HG02798 (cell line): ENCODE measurements at regions not wholly inside any gene's neighbourhood (a gene's known extent, or its start where the extent isn't known, plus 50 kb on each side); places are given as distances from the start of the nearest gene placed in this dataset.

Experiments
- ATAC-seq: cut with Tn5 transposase; IDR thresholded peaks from one replicate; pipeline ENCODE4 v1.9.1; 2021; ENCODE audit warnings: mild to moderate bottlenecking; ENCODE audit not compliant: unreplicated experiment, poor library complexity

DNA sequence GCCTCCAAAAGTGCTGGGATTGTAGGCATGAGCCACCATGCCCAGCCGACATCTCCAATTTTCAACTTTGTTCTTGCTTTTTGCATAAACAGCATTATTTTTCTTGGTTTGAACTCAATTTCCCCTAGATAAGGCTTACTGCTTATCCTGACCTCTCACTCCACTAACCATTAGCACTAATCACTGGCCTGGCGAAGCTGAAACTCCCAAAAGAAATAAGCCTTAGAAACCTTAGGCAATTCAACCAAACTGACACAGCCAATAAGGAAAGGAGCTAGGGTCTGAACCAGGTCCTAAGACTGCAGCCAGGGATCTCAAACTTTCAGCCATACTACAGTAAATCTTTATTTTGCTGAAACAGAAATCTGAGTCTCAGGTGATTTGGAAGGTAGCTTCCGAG, 448.0 kb downstream of the RMST start:
- ATAC-seq, result no peak

DNA sequence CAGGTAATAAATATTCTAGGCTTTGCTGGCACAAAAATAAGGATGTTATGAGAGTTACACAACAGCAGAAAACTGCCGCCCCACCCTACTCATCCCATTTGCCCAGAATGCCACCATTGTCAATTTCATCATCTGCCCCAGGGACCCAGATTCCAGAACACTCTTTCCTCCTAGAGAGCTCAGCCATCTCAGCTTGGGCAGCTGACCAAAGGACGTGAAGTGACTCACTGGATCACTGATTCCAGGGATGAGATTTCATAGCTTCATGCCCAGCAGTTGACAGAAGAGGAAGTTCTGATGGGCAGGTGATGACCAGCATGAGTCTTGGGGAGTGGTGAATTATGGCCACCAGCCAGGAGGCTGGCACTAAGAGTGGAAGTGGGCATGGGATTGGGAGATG, 450.3 kb downstream of the RMST start:
- ATAC-seq, result no peak

DNA sequence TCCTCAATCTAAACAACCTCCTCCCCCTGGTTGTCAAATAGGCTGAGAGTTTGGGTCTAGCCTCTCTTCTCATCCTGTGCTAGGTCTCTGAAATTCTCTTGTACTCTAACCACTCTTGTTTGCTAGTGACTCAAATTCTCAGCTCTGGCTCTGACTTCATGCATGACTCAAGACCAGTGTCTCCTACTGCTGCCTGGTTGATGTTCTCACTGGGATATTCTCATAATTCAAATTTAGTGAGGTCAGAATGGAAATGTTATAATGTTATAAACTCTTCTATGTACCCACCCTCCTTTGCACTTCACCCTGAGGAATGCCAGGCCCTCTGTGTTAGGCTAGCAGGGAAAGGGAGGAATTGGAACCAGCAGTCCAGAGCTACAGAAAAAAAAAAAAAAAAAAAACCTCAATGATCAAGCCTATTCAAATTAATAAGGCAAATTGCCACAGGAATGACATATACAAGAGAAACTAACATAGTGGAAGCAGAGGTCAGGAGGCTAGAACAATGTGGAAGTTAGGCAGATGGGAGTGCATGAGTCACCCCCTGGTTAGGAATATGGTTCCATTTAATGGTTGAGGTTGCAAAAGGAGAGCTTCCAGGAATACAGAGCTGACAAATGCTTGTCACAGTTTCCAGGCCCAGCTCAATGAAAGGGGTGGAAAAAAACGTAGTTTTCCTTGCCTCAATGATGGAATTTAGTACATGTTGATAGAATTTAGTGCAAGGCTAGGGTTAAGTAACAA, 459.5 kb downstream of the RMST start:
- no peak for ATAC-seq

DNA sequence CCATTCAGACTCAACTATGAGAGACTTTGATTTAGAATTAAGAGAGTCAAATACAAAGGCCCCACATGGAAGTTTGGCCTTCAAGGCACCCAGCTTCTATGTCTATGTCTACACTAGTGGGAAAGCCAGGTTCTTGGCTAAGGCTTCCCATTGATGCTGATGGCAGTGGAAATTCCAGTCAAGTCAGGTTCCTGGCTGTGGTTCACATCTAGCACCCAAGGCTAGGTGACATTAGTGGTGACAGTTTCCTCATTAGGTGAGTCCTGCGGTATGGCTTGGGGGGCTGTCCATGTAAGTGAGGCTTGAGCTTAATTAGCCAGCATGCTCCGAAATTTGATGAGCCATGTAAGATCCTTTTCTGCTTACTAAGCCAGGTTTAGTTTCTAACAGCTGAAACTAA, 460.9 kb downstream of the RMST start:
- ATAC-seq, result no peak

DNA sequence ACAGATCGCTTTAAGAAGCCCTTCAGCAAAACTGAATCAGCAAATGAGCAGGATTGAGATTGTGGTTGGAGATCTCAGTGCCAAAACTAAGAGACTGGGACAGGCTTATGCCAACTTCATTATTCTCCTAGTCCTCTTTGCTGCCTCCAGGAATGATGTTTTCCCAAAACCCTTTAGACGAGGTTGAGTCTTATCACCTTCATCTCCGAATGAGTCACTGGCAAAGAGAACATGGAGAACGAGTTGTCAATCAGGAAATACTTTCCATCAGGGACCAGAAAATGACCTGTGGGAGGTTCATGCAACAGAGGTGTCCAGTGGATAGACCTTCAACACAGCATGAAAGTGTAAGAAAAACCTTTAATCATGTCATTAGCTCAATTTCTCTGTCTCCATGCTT, 461.5 kb downstream of the RMST start:
- ATAC-seq, result no peak

DNA sequence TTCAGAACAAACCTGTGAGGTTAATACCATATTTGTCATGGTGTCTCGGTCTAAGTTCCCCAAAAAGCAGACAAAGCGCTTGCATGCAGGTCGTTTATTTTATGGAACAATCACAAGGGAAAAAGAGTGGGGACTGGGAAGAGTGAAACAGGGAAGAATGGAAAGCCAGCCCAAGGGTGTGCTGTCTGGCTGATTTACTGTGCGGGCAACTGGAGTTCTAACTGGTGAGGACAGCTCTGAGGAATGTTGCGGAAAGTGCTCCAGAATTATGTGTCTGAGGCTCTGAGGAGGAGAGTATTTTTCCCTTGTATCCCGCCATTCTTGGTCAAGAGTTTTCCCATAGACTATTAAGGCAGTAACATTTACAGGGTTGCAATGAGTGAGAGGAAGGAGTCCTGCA, 465.4 kb downstream of the RMST start:
- no peak for ATAC-seq

DNA sequence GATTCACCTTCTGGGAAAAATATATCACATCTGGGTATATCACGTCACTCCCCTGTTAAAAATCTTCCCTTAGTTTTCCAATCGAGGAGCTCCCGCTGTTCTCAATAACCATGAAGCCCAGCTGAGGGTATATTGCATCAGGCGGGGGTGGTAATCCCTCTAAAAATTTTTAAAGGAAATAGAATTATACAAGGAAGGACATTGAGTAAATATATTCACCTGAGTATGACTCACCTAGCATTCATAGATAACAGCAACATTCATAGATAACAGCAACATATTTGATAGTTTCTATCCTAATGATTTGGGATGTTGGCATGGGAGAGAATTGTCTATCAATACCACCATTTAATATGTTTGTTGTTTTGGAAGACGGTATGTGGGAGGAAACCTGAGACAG, 473.6 kb downstream of the RMST start:
- ATAC-seq, result no peak

DNA sequence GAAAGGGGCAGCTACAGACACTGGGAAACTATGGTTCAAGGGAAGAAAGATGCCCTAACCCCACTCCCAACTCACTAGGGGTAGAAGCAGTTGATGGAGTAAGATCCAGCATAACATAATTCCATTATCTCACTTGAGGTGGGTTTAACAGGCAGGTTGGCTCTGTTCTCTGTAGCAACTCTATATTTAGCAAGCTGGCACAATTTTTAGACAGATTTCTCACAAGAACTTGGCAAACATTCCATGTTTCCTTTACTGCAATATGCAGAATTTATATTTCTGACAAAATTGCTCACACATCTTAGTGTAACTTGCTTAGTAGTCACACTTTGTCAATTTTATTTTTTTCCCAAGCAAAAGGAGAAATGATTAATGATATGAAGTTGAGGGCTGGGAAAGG, 475.4 kb downstream of the RMST start:
- no peak for ATAC-seq

DNA sequence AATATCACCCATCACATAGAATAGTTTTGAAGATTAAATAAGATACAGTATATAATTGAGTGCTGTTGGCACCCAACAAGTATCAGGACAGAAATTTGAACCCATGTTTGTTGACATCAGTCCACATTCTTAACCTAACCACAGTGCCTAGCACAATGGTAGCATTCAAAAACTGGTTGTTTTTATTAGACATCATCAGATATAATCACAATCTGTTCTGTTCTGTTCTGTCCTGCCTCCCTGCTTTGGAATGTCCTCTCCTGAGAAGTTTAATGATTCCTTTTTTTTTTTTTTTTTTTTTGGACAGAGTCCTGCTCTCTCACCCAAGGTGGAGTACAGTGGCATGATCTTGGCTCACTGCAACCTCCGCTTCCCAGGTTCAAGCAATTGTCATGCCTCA, 476.6 kb downstream of the RMST start:
- no peak for ATAC-seq

DNA sequence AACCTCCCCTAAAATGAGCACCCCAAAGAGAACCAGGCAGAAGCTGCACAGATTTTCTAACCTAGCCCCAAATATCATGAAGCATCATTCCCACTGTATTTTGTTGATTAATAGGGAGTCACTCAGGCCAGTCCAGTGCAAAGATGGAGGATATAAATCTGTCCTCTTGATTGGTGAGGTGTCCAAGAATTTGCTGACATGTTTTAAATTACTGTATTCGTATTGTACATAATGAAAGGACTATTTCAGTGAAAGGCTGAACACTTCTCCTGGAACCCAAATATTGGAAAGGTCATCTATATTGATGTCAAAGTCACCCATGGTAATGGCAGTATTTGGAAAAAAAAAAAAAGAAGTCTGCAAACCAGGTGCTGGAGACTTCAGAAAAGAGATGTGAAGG, 477.5 kb downstream of the RMST start:
- no peak for ATAC-seq

DNA sequence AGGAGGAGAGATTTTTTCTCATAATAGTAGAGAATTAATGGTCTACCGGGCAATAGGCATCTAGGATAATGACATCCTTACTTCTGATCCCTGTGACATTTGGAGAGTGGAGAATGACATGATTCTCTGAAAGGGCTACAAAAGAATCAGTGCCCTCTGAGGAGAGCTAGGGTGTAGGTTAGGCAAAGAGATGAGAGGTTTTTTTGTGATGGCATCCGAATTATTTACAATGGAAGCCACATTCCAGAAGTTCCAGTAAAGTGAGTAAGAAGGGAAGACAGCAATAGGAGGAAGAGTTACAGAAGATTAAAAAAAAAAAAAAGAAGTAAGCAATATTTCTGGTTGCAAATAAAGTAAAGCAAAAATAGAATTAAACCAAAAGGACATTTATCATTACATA, 478.0 kb downstream of the RMST start:
- ATAC-seq, result no peak

DNA sequence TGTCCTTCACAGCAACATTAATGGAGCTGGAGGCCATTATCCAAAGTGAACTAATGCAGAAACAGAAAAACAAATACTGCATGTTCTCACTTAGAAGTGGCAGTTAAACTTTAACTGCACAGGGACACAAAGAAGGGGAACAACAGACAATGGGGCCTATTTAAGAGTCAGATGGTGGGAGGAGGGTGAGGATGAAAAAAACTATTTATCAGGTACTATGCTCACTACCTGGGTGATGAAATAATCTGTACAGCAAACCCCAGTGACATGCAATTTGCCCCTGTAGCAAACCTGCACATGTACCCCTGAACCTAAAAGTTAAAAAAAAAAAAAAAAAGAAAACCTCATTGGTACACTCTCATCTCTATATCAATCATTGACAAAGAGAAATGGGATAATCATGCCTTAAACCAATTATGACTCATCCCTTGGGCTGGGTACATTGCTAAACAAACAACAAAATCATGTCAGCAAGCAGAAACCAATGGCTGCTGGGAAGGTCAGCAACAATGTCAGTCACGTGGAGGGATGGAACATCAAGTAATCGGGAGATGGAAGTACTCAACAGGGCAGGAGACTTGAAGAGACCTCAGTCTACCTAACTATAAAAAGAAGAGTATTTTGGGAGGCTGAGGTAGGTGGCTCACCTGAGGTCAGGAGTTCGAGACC, 479.2 kb downstream of the RMST start:
- ATAC-seq, result no peak

DNA sequence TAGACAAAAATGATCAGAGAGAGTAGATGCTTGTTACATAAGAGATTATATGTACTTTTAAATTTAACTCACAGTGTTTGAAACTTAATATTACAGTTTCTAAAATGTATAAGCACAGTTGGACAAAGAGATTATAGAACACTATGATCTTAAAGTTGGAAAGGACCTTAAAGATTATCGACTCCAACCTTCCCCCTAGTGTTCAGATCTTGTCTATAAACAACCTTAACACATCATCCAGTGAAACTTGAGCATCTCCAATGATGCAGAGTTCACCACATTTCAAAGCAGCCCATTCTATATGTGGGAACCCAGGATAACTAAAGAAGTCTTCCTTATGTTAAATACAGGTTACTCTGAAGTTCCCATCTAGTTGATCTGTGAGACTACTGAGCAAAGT, 480.8 kb downstream of the RMST start:
- ATAC-seq, result no peak

DNA sequence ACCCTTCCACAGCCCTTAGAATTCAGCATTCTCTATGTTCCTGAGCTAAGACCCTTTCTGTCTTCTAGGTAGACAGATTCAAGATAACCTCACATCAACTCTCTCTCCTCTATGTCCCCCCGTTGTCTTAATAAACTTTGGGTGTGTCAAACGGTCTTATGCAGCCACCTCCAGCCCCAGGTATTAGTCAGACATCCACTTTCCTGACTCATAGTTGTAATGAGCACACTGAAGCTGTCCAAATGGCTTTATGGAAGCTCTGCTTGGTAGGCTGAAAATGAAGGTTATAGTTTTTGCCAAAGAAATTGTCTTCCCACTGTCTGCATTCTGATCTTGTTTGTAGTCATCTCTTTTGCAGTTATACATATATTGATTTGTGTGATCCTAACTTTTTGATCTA, 482.0 kb downstream of the RMST start:
- no peak for ATAC-seq

DNA sequence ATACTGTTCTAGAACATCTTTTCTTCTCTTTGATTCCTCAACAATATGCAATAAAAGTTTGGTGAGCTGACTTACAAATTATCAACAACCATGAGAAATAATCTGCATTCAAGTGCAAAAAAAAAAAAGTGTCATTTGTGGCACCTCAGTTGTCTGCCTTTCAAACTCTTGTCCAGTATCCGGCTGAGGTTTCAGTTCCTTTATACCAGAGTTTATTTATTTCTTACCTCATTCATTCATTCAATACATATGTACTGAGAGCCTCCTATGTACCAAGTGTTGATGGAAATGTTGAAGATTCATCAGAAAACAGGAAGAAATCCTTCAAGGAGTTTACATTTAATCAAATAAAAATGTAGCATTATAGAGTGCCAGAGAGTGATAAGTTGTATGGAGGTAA, 484.1 kb downstream of the RMST start:
- no peak for ATAC-seq

DNA sequence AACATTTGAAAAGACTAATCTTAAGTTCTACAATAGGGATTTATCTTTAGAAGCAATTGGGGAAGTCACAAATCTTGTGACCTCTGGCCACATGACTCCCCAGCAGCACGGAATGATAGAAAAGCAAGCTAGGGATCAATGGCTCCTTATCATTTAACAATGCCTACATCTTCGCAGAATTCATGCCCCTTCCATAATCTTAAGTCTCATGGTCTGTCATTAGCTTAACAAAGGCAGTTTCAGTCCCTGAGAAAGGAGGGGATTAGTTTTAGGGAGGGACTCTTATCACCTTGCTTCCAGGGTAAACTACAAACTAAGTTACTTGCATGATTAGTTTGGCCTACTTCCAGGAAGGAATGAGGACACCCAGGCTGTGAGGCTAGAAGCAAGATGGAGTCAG, 486.0 kb downstream of the RMST start:
- ATAC-seq, result no peak

DNA sequence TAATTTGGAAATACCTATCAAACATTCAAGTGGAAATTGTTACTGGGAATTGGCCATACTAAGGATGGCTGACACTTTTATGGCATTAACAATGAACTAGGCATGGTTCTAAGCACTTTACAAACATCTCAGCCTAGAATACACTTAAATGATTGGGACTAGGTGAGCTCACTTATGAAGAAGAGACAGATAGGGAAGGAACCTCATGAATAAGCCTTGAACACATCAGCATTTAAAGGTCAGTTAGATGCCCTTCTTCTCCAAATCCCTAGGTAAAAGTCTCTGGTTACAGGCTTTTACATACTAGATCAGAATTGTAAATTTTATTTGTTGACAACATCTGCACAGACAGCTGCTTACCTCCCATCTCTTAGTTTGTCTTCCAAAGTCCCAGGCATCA, 488.6 kb downstream of the RMST start:
- no peak for ATAC-seq

DNA sequence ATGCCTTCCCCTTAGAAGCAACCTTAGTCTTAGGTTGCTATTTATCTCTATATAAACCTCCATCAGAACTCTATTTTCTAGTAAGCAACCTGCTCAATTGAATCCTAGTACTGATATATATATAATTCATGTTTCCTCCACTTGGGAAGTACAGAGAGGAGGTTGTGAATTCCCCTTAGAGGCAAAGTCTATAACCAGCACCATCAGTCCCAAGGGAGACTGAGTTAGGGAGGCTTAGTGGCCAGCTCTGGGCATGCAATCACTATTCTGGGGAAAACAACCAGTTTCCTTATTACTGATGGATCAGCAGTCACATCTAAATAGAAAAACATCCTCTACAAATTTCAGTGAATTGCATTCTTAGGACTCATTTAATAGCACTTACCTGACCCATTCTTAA, 489.1 kb downstream of the RMST start:
- ATAC-seq, result no peak

DNA sequence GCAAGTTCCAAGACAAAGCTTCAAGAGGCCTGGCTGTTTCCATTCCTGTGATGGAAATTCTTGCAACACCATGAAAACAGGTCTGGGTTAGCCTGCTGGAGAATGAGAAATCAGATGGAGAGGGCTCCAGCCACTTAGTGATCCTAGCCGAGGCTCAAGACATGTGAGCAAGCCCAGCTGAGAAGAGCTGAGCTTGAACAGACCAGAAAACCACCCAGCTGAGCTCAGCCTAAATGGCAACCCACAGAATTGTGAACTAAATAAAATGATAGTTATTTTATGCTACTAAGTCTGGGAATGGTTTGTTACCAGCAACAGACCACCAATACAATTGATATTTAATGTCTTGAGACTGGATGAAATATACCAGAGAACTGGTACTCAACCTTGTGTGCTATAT, 494.5 kb downstream of the RMST start:
- no peak for ATAC-seq

DNA sequence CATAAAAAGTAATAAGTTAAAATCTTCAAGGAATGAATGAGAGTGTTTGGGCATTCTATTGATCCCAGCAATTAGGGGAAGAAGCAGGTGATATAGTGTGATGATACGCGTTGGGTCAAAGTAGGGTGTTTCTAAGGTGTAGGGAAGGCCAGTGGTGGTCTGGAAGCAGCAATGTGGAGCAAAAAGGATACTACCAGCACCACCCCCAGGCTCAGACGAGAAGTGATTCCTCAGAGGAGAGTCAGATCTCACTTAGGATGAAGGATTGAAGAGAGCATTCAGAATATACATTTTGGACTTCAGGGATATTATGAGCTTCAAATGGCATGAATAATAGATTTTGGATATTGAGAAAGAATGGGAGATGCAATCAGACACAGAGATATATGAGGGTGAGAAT, 497.6 kb downstream of the RMST start:
- ATAC-seq, result no peak

DNA sequence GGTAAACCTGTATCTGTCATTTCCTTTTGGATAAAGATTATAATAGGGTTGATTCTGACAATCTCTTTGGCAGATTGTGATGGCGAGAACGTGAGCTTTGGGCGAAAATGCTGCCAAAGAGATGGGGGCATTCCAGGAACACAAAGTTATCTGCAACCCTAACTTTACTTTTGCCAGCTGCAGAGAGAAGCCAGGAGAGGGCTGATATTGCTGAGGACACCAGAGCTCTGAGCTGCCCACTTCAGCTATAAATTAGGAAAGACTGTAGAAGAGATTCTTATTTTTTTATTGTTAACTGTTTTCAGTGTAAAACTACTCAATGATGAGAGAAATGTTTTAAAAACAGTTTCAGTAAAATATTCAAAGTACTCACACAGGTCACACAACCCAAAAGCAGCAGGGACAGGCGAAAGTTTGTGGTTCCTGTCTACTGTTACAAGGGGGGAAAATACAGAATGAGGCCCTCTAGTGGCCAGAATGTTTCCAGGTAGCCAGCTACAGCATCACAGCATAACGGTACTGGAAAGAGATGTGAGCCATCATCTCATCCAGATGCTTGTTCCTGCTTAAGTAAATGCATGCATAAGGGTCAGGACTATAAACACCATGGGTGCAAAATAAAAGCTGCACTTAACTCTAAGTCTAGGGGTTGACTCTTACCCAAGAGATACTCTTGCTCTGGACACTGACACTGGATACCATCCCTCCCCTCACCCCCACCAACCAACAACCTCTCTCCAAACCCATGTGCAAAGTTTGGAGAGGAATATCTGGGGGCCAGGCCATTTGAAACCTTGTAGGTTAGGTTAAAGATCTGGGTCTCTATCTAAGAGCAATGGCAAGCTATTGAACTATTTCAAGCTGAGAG, 498.4 kb downstream of the RMST start:
- peak; percentile 89 for ATAC-seq
